CD8-positive, alpha-beta memory T cell (primary cell): ENCODE measurements at regions not wholly inside any gene's neighbourhood (a gene's known extent, or its start where the extent isn't known, plus 50 kb on each side); places are given as distances from the start of the nearest gene placed in this dataset.

Experiments used
- CTCF ChIA-PET: fragments of 350-600 bp; sonication (Branson Sonifier 250); formaldehyde crosslinking; loops from one replicate; lab custom pipeline; 2021; ENCODE audit warnings: antibody characterized with exemption; lab: Charles Lee
- POLR2A ChIA-PET: fragments of 350-600 bp; sonication (Branson Sonifier 250); formaldehyde crosslinking; loops from one replicate; lab custom pipeline; 2021; ENCODE audit warnings: antibody characterized with exemption; lab: Charles Lee
- DNase-seq, 5 donors: peaks; one replicate each; pipeline versions ENCODE4 v3.0.0 to v3.0.0-alpha.2; 2020 to 2022; ENCODE audit warnings: mixed read lengths in 1 of 5
- H3K27ac ChIP-seq: one replicate; pipeline ENCODE4 v1.7.0; 2013; ENCODE audit warnings: low read depth, mild to moderate bottlenecking, low read length, moderate library complexity
- H3K27me3 ChIP-seq: 2 replicates; pipeline ENCODE4 v1.7.0; 2013; ENCODE audit warnings: low read length, mild to moderate bottlenecking; ENCODE audit not compliant: insufficient read depth, poor library complexity, severe bottlenecking
- H3K36me3 ChIP-seq: 2 replicates; pipeline ENCODE4 v1.7.0; 2013; ENCODE audit warnings: mild to moderate bottlenecking, low read length, moderate library complexity; ENCODE audit not compliant: insufficient read depth
- H3K4me1 ChIP-seq: 2 replicates; pipeline ENCODE4 v1.7.0; 2013; ENCODE audit warnings: mild to moderate bottlenecking, low read length, moderate library complexity; ENCODE audit not compliant: insufficient read depth
- H3K4me3 ChIP-seq: 2 replicates; pipeline ENCODE4 v1.7.0; 2013; ENCODE audit warnings: mild to moderate bottlenecking, low read length
- H3K9me3 ChIP-seq: 2 replicates; pipeline ENCODE4 v1.7.0; 2013; ENCODE audit warnings: mild to moderate bottlenecking, low read length
- H3K27ac Mint-ChIP-seq, 8 donors: one replicate each; pipeline ENCODE4 v1.8.0; 2020 to 2021; ENCODE audit warnings: mixed read lengths in 8 of 8, mild to moderate bottlenecking in 6 of 8, inconsistent platforms in 3 of 8, moderate library complexity in 3 of 8
- H3K27me3 Mint-ChIP-seq, 2 donors: one replicate each; pipeline ENCODE4 v1.8.0; 2020 to 2021; ENCODE audit warnings: mixed read lengths in 2 of 2, mild to moderate bottlenecking in 1 of 2, moderate library complexity in 1 of 2
- H3K36me3 Mint-ChIP-seq, 3 donors: one replicate each; pipeline ENCODE4 v1.8.0; 2020 to 2021; ENCODE audit warnings: mixed read lengths in 3 of 3, inconsistent platforms in 1 of 3, mild to moderate bottlenecking in 1 of 3
- H3K4me1 Mint-ChIP-seq, 3 donors: one replicate each; pipeline ENCODE4 v1.8.0; 2020 to 2021; ENCODE audit warnings: mixed read lengths in 3 of 3, inconsistent platforms in 1 of 3, mild to moderate bottlenecking in 1 of 3
- H3K4me3 Mint-ChIP-seq, 7 donors: one replicate each; pipeline ENCODE4 v1.8.0; 2020 to 2021; ENCODE audit warnings: mixed read lengths in 7 of 7, mild to moderate bottlenecking in 6 of 7, moderate library complexity in 4 of 7, inconsistent platforms in 2 of 7
- H3K9me3 Mint-ChIP-seq, 5 donors: one replicate each; pipeline ENCODE4 v1.8.0; 2020 to 2022; ENCODE audit warnings: mixed read lengths in 5 of 5, mild to moderate bottlenecking in 3 of 5, moderate library complexity in 2 of 5, inconsistent platforms in 1 of 5

DNA sequence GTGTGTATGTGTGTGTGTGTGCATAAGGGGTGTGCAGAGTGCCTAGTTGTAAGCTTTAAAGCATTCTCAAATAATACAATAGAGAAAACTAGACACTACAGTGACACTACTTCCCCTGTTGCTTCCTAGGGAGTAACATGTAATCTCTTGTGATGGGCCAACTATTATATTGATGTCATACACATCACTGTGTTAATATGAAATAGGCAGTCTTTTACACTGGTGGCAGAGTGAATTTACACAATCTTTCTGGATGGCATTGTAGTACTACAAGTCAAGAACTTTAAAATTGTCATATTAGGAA, 488.0 kb upstream of the ZEB2 start:
- H3K4me3 Mint-ChIP-seq: no peak overlapping the region

DNA sequence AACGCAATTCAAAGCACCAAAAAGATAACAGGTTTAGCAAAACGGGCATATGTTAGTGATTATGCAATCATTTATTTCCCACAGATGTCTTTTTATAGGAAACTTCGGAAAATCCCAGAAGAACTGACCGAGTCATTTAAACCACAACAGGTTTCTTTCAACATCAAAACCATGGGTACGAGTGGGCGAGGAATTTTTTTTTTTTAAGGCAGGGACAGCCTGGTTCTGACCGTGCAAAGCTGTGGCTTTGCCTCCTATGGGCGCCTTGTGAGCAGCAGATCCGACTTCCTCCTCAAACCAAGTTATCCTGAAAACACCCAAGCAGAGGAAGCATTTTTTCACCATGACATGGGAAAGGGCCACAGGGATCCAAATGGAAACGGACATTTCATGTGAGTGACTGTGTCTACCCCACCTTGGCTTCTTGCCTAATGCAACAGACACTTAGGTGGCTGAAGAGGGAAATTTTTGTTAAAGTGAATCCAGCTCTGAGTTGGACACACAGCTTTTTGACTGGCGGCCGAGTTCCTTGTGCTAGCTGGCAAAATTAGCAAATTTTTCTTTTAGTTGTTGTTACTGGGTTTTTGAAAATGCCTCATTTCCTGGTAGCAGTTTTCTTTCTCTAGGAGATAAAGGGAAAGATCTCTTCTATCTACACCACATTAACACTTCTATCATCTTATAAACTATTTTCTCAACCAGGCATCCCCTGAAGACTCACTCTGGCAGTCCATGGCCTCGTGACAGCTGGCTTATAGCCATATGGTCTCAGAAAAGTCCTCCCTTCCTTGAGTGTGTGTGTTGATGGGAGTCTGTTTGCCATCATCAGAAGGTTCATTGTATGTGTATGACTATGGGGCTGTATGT, 487.4 kb upstream of the ZEB2 start:
- no peak for DNase-seq
- CTCF ChIA-PET: no interaction called here
- Mint-ChIP-seq H3K4me1 (no peaks in the 10 kb centered on the region), H3K36me3 (no peaks in the 10 kb centered on the region), H3K9me3 (no peaks in the 10 kb centered on the region), H3K4me3 (no peak overlapping the region), H3K27ac (no peak overlapping the region), H3K27me3 (peaks cover 1 to 6% of the 10 kb centered on the region in 2 donors)
- Histone ChIP-seq H3K4me3 (no peak overlapping the region), H3K4me1 (no peaks in the 10 kb centered on the region), H3K9me3 (no peaks in the 10 kb centered on the region), H3K36me3 (no peaks in the 10 kb centered on the region), H3K27ac (no peak overlapping the region), H3K27me3 (no peaks in the 10 kb centered on the region)
- POLR2A ChIA-PET: no interaction called here

More for the DNA sequence above, 488.0 kb upstream of the ZEB2 start:
- no peaks in the 10 kb centered on the region for H3K9me3 ChIP-seq
- H3K4me1 Mint-ChIP-seq: no peaks in the 10 kb centered on the region
- H3K4me1 ChIP-seq: no peaks in the 10 kb centered on the region
- no peak overlapping the region for H3K27ac ChIP-seq
- H3K36me3 Mint-ChIP-seq: no peaks in the 10 kb centered on the region
- ChIA-PET CTCF (no interaction called here), POLR2A (no interaction called here)
- H3K4me3 ChIP-seq: no peak overlapping the region
- peaks cover 4 to 6% of the 10 kb centered on the region in 2 donors for H3K27me3 Mint-ChIP-seq
- H3K27ac Mint-ChIP-seq: no peak overlapping the region
- DNase-seq: no peak
- no peaks in the 10 kb centered on the region for H3K9me3 Mint-ChIP-seq
- no peaks in the 10 kb centered on the region for H3K27me3 ChIP-seq
- no peaks in the 10 kb centered on the region for H3K36me3 ChIP-seq

DNA sequence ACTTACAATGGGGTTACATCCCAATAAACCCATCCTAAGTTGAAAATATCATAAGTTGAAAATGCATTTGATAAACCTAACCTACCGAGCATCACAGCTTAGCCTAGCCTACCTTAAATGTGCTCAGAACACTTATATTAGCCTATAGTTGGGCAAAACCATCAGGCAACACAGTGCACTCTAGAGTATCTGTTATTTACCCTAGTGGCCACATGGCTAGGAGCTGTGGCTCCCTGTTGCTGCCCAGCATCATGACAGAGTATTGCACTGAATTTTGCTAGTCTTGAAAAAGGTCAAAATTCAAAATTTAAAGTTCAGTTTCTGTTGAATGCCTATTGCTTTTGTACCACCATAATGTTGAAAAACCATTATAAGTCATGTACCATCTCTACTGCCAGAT, 482.7 kb upstream of the ZEB2 start:
- Histone ChIP-seq H3K9me3 (no peaks in the 10 kb centered on the region), H3K27ac (no peak overlapping the region), H3K36me3 (no peaks in the 10 kb centered on the region), H3K4me1 (no peaks in the 10 kb centered on the region), H3K27me3 (no peaks in the 10 kb centered on the region), H3K4me3 (no peak overlapping the region)
- H3K9me3 Mint-ChIP-seq: no peaks in the 10 kb centered on the region
- ChIA-PET CTCF (no interaction called here), POLR2A (no interaction called here)
- peaks cover 9 to 10% of the 10 kb centered on the region in 2 donors for H3K27me3 Mint-ChIP-seq
- no peak overlapping the region for H3K4me3 Mint-ChIP-seq
- no peak for DNase-seq
- H3K27ac Mint-ChIP-seq: no peak overlapping the region
- H3K4me1 Mint-ChIP-seq: no peaks in the 10 kb centered on the region
- no peaks in the 10 kb centered on the region for H3K36me3 Mint-ChIP-seq

DNA sequence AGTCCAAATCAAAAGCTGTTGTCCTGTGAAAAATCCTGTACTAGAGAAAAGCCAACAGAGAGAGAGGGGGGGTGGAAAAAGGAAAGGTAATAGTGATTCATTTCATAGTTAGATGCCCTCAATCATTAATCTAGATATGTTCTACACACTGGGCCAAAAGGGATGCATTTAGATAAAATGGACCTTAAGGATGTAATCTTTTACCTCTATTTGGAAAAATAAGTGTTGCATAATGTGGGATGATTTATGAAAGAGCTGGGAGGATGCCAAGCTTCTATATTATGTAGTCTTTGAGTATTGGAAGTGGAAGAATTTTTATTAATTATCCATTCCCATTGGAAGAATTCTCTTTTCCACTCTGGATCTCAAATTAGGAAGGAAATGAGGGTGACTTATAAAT, 480.5 kb upstream of the ZEB2 start:
- ChIA-PET CTCF (no interaction called here), POLR2A (interaction anchor here (0.7 kb wide), 1 partner anchor 603 kb away, joined by 4 read pairs; no protein-coding TSS in a partner anchor)
- Mint-ChIP-seq H3K4me3 (no peak overlapping the region), H3K27ac (no peak overlapping the region), H3K27me3 (peaks cover 5 to 11% of the 10 kb centered on the region in 2 donors), H3K36me3 (no peaks in the 10 kb centered on the region), H3K9me3 (no peaks in the 10 kb centered on the region), H3K4me1 (no peaks in the 10 kb centered on the region)
- no peaks in the 10 kb centered on the region for H3K36me3 ChIP-seq
- no peaks in the 10 kb centered on the region for H3K27me3 ChIP-seq
- no peak overlapping the region for H3K27ac ChIP-seq
- H3K4me3 ChIP-seq: no peak overlapping the region
- no peak for DNase-seq
- no peaks in the 10 kb centered on the region for H3K9me3 ChIP-seq
- no peaks in the 10 kb centered on the region for H3K4me1 ChIP-seq

DNA sequence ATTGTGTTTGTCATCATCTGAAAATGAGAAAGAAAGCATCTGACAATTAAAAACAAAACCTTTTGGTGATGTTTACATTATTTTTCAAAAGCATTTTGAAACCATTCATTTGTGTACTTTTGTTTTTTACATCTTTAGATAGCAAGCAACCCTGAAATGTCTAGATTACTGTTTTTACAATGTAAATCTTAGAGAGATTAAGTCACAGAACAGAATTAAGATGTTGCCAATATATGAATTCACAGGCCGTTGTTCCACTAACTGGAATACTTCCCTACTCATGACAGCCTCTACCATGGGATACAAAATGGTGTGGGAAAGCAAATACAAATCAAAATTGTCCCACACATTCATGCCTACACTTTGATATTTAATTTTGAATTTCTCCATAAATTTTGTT, 480.0 kb upstream of the ZEB2 start:
- Mint-ChIP-seq H3K4me1 (no peaks in the 10 kb centered on the region), H3K27ac (no peak overlapping the region), H3K36me3 (no peaks in the 10 kb centered on the region), H3K9me3 (no peaks in the 10 kb centered on the region), H3K4me3 (no peak overlapping the region), H3K27me3 (peaks cover 5 to 11% of the 10 kb centered on the region in 2 donors)
- ChIA-PET CTCF (no interaction called here), POLR2A (interaction anchor here (0.7 kb wide), 1 partner anchor 603 kb away, joined by 4 read pairs; no protein-coding TSS in a partner anchor)
- no peak for DNase-seq
- Histone ChIP-seq H3K4me3 (no peak overlapping the region), H3K27ac (no peak overlapping the region), H3K27me3 (no peaks in the 10 kb centered on the region), H3K9me3 (no peaks in the 10 kb centered on the region), H3K4me1 (no peaks in the 10 kb centered on the region), H3K36me3 (no peaks in the 10 kb centered on the region)

DNA sequence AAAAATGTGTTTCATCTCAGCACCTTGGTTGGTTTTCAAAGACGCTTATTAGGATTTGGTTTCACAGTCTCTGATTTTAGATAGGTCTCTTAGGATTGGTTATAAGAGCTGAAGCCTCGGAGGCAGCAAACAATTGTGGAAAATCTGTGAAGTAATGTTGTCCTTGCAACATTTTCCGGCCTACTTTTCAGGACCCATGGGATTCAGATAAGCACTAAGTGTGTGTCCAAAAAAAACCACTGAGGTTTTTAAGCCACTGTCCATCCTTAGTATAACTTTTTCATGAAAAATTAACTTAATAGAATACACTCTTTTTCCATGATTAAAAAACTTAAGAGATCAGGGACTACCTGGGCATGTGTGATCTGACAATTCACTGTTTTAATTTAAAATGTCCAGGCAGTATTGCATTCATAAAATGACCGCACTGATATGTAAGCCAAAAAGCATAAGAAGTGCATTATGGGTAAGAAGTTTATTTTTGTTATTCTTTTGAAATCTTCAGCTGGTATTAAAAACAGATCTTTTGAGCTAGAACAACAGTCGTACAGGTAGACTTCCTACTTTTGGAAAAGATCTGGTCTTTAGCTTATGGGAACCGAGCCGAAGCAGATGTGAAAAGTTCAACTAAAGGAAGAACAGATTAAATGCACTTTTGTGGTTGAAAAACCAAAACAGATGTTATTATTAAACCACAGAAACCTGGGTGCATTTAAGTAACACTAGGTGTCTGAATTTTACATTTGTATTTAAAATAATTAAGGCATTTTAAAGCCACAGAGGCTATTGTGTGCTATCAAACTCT, 479.4 kb upstream of the ZEB2 start:
- H3K36me3 ChIP-seq: no peaks in the 10 kb centered on the region
- H3K27ac Mint-ChIP-seq: no peak overlapping the region
- no peaks in the 10 kb centered on the region for H3K4me1 ChIP-seq
- H3K27me3 Mint-ChIP-seq: peaks cover 5 to 11% of the 10 kb centered on the region in 2 donors
- H3K4me3 Mint-ChIP-seq: no peak overlapping the region
- no peak overlapping the region for H3K4me3 ChIP-seq
- H3K27me3 ChIP-seq: no peaks in the 10 kb centered on the region
- no peaks in the 10 kb centered on the region for H3K9me3 ChIP-seq
- no peaks in the 10 kb centered on the region for H3K9me3 Mint-ChIP-seq
- H3K27ac ChIP-seq: no peak overlapping the region
- no peak for DNase-seq
- ChIA-PET CTCF (no interaction called here), POLR2A (no interaction called here)
- H3K36me3 Mint-ChIP-seq: no peaks in the 10 kb centered on the region
- H3K4me1 Mint-ChIP-seq: no peaks in the 10 kb centered on the region

DNA sequence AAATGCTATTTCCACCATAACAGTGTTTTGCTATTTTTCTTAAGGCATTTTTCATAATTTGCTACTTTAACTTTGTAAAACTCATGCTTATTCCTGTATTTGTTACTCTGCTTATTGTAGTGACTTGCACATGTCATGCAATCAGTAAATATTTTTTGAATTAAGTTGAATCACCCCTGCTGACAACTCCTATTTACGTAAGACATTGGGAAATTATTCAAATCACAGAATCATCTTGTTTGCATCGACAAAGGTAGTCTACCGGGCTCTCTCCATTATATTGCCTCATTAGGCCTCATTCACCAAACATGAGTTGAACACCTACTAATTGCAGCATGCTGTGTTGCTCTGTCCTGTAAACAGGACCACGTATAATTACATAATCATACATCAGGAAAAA, 478.5 kb upstream of the ZEB2 start:
- POLR2A ChIA-PET: no interaction called here
- no peak overlapping the region for H3K27ac ChIP-seq
- Mint-ChIP-seq H3K9me3 (no peaks in the 10 kb centered on the region), H3K36me3 (no peaks in the 10 kb centered on the region), H3K4me1 (no peaks in the 10 kb centered on the region), H3K27ac (no peak overlapping the region), H3K4me3 (no peak overlapping the region), H3K27me3 (peaks cover 9 to 11% of the 10 kb centered on the region in 2 donors)
- no peak overlapping the region for H3K4me3 ChIP-seq
- H3K36me3 ChIP-seq: no peaks in the 10 kb centered on the region
- H3K4me1 ChIP-seq: no peaks in the 10 kb centered on the region
- DNase-seq: no peak
- H3K27me3 ChIP-seq: no peaks in the 10 kb centered on the region
- CTCF ChIA-PET: no interaction called here
- H3K9me3 ChIP-seq: no peaks in the 10 kb centered on the region

- H3K27me3 Mint-ChIP-seq: peaks cover 17 to 18% of the 10 kb centered on the region in 2 donors
- Histone ChIP-seq H3K4me1 (no peaks in the 10 kb centered on the region), H3K27me3 (no peaks in the 10 kb centered on the region), H3K4me3 (no peak overlapping the region), H3K36me3 (no peaks in the 10 kb centered on the region), H3K27ac (no peak overlapping the region), H3K9me3 (no peaks in the 10 kb centered on the region)
- DNase-seq: no peak
- ChIA-PET POLR2A (no interaction called here), CTCF (no interaction called here)
- H3K9me3 Mint-ChIP-seq: no peaks in the 10 kb centered on the region
- no peaks in the 10 kb centered on the region for H3K4me1 Mint-ChIP-seq
- no peak overlapping the region for H3K27ac Mint-ChIP-seq
- no peaks in the 10 kb centered on the region for H3K36me3 Mint-ChIP-seq
- H3K4me3 Mint-ChIP-seq: no peak overlapping the region
Observed at GRCh38 chr2:144996225-144996795, 476.4 kb upstream of the ZEB2 start.
